ENCODE measurements at regions not wholly inside any gene's neighbourhood (a gene's known extent, or its start where the extent isn't known, plus 50 kb on each side); places are given as distances from the start of the nearest gene placed in this dataset.

GRCh38 chr7:10316488-10316887 lies 657.2 kb upstream of the PHF14 start:
- TF ChIP-seq ZBTB21 (tag by site-specific recombination; IDR thresholded peaks at IDR 0.05) (no peak), ZNF174 (tag by site-specific recombination; IDR thresholded peaks at IDR 0.05) (no peak), ZNF792 (tag by site-specific recombination; IDR thresholded peaks at IDR 0.05) (no peak), ZNF629 (tag by site-specific recombination; IDR thresholded peaks at IDR 0.05) (no peak)
- TF ChIP-seq, protein P1, sequence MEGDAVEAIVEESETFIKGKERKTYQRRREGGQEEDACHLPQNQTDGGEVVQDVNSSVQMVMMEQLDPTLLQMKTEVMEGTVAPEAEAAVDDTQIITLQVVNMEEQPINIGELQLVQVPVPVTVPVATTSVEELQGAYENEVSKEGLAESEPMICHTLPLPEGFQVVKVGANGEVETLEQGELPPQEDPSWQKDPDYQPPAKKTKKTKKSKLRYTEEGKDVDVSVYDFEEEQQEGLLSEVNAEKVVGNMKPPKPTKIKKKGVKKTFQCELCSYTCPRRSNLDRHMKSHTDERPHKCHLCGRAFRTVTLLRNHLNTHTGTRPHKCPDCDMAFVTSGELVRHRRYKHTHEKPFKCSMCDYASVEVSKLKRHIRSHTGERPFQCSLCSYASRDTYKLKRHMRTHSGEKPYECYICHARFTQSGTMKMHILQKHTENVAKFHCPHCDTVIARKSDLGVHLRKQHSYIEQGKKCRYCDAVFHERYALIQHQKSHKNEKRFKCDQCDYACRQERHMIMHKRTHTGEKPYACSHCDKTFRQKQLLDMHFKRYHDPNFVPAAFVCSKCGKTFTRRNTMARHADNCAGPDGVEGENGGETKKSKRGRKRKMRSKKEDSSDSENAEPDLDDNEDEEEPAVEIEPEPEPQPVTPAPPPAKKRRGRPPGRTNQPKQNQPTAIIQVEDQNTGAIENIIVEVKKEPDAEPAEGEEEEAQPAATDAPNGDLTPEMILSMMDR (tag by site-specific recombination; IDR thresholded peaks at IDR 0.05): no peak
- TF ChIP-seq, protein P2, sequence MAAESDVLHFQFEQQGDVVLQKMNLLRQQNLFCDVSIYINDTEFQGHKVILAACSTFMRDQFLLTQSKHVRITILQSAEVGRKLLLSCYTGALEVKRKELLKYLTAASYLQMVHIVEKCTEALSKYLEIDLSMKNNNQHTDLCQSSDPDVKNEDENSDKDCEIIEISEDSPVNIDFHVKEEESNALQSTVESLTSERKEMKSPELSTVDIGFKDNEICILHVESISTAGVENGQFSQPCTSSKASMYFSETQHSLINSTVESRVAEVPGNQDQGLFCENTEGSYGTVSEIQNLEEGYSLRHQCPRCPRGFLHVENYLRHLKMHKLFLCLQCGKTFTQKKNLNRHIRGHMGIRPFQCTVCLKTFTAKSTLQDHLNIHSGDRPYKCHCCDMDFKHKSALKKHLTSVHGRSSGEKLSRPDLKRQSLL (tag by site-specific recombination; IDR thresholded peaks at IDR 0.05): no peak

Data from HEK293 (cell line).